IMR-90 (cell line): ENCODE measurements at regions not wholly inside any gene's neighbourhood (a gene's known extent, or its start where the extent isn't known, plus 50 kb on each side); places are given as distances from the start of the nearest gene placed in this dataset.

Experiments used
- CTCF ChIP-seq: conservative IDR thresholded peaks from 2 replicates; pipeline ENCODE4 v1.5.1; 2012; ENCODE audit warnings: mild to moderate bottlenecking, low read depth, low read length, improper control_type of control experiment
- MAFK ChIP-seq: IDR thresholded peaks from 2 replicates; pipeline ENCODE4 v1.6.1; 2012; ENCODE audit warnings: low read depth, low read length, improper control_type of control experiment
- POLR2A ChIP-seq: IDR thresholded peaks from 2 replicates; pipeline ENCODE4 v1.6.1; 2012; ENCODE audit warnings: mild to moderate bottlenecking, low read depth, low read length
- RAD21 ChIP-seq: IDR thresholded peaks from 2 replicates; pipeline ENCODE4 v1.6.1; 2012; ENCODE audit warnings: low read length, improper control_type of control experiment
- RFX5 ChIP-seq: IDR thresholded peaks from 2 replicates; pipeline ENCODE4 v1.8.0; 2012; ENCODE audit warnings: low read depth, mild to moderate bottlenecking, low read length, moderate library complexity
- USF2 ChIP-seq: fragments of 150-350 bp; IDR thresholded peaks from 2 replicates; pipeline ENCODE4 v1.6.1; 2017; ENCODE audit warnings: mild to moderate bottlenecking, antibody characterized with exemption, low read length, low read depth

GRCh38 chr14:34062353-34062973, 111.6 kb upstream of the EGLN3 start:
- TF ChIP-seq USF2 = no peak
- no peak for TF ChIP-seq RAD21
- TF ChIP-seq POLR2A = no peak
- no peak for TF ChIP-seq CTCF
- TF ChIP-seq MAFK = no peak
- no peak for TF ChIP-seq RFX5
